ENCODE measurements at regions not wholly inside any gene's neighbourhood (a gene's known extent, or its start where the extent isn't known, plus 50 kb on each side); places are given as distances from the start of the nearest gene placed in this dataset.
"Not testable (repeated sequence)": the region's sequence is repeated elsewhere in the genome, so short reads cannot be mapped to it uniquely, and the experiment has no call there.

GRCh38 chr9:13437866-13438265 lies 158.4 kb upstream of the MPDZ start:
- TF ChIP-seq CTCF (IDR thresholded peaks at IDR 0.05; ENCODE audit: partially characterized antibody, unreplicated experiment) = no peak
- H3K9me3 Mint-ChIP-seq (ENCODE audit: unreplicated experiment) = peaks cover 2% of the 10 kb centered on the region
- no peaks in the 10 kb centered on the region for H3K36me3 Mint-ChIP-seq (ENCODE audit: unreplicated experiment)
- no peak for DNase-seq
- no peak overlapping the region for H3K27ac Mint-ChIP-seq (ENCODE audit: unreplicated experiment)
- no peak overlapping the region for H3K4me3 Mint-ChIP-seq (ENCODE audit: unreplicated experiment)
- H3K27me3 Mint-ChIP-seq (ENCODE audit: unreplicated experiment) = no peaks in the 10 kb centered on the region
- H3K4me1 Mint-ChIP-seq (ENCODE audit: low read depth, unreplicated experiment) = peaks cover 6% of the 10 kb centered on the region

GRCh38 chr9:13436591-13436990 lies 157.1 kb upstream of the MPDZ start:
- H3K27ac Mint-ChIP-seq (ENCODE audit: unreplicated experiment) = no peak overlapping the region
- H3K9me3 Mint-ChIP-seq (ENCODE audit: unreplicated experiment) = peaks cover 2% of the 10 kb centered on the region
- no peak for DNase-seq
- H3K36me3 Mint-ChIP-seq (ENCODE audit: unreplicated experiment) = no peaks in the 10 kb centered on the region
- peaks cover 4% of the 10 kb centered on the region for H3K4me1 Mint-ChIP-seq (ENCODE audit: low read depth, unreplicated experiment)
- no peaks in the 10 kb centered on the region for H3K27me3 Mint-ChIP-seq (ENCODE audit: unreplicated experiment)
- no peak for TF ChIP-seq CTCF (IDR thresholded peaks at IDR 0.05; ENCODE audit: partially characterized antibody, unreplicated experiment)
- no peak overlapping the region for H3K4me3 Mint-ChIP-seq (ENCODE audit: unreplicated experiment)

GRCh38 chr9:13433453-13433852 lies 154.0 kb upstream of the MPDZ start:
- not testable (repeated sequence) for H3K27me3 Mint-ChIP-seq (ENCODE audit: unreplicated experiment); DNase-seq; H3K27ac Mint-ChIP-seq (ENCODE audit: unreplicated experiment); H3K4me3 Mint-ChIP-seq (ENCODE audit: unreplicated experiment); H3K9me3 Mint-ChIP-seq (ENCODE audit: unreplicated experiment); H3K36me3 Mint-ChIP-seq (ENCODE audit: unreplicated experiment)
- peaks cover 18% of the 10 kb centered on the region for H3K4me1 Mint-ChIP-seq (ENCODE audit: low read depth, unreplicated experiment)

- DNase-seq = no peak
- Mint-ChIP-seq H3K27ac (ENCODE audit: unreplicated experiment) (no peak overlapping the region), H3K9me3 (ENCODE audit: unreplicated experiment) (peaks cover 8% of the 10 kb centered on the region), H3K4me3 (ENCODE audit: unreplicated experiment) (no peak overlapping the region), H3K36me3 (ENCODE audit: unreplicated experiment) (no peaks in the 10 kb centered on the region), H3K27me3 (ENCODE audit: unreplicated experiment) (no peaks in the 10 kb centered on the region), H3K4me1 (ENCODE audit: low read depth, unreplicated experiment) (peaks cover 18% of the 10 kb centered on the region)
- TF ChIP-seq CTCF (IDR thresholded peaks at IDR 0.05; ENCODE audit: partially characterized antibody, unreplicated experiment) = no peak
These were observed 153.4 kb upstream of the MPDZ start for GRCh38 chr9:13432904-13433303.

- H3K4me1 Mint-ChIP-seq (ENCODE audit: low read depth, unreplicated experiment) = peaks cover 18% of the 10 kb centered on the region
- no peak for TF ChIP-seq CTCF (IDR thresholded peaks at IDR 0.05; ENCODE audit: partially characterized antibody, unreplicated experiment)
- peaks cover 8% of the 10 kb centered on the region for H3K9me3 Mint-ChIP-seq (ENCODE audit: unreplicated experiment)
- H3K4me3 Mint-ChIP-seq (ENCODE audit: unreplicated experiment) = no peak overlapping the region
- H3K27ac Mint-ChIP-seq (ENCODE audit: unreplicated experiment) = peak overlapping the region; percentile 77
- DNase-seq = no peak
- H3K27me3 Mint-ChIP-seq (ENCODE audit: unreplicated experiment) = no peaks in the 10 kb centered on the region
- H3K36me3 Mint-ChIP-seq (ENCODE audit: unreplicated experiment) = no peaks in the 10 kb centered on the region
These were observed 152.2 kb upstream of the MPDZ start for GRCh38 chr9:13431692-13432091.

- Mint-ChIP-seq H3K4me1 (ENCODE audit: low read depth, unreplicated experiment) (peaks cover 18% of the 10 kb centered on the region), H3K36me3 (ENCODE audit: unreplicated experiment) (no peaks in the 10 kb centered on the region), H3K27ac (ENCODE audit: unreplicated experiment) (peak overlapping the region; percentile 77), H3K9me3 (ENCODE audit: unreplicated experiment) (peaks cover 6% of the 10 kb centered on the region), H3K27me3 (ENCODE audit: unreplicated experiment) (no peaks in the 10 kb centered on the region), H3K4me3 (ENCODE audit: unreplicated experiment) (peak overlapping the region; percentile 26)
- peak; percentile 57 for DNase-seq
- no peak for TF ChIP-seq CTCF (IDR thresholded peaks at IDR 0.05; ENCODE audit: partially characterized antibody, unreplicated experiment)
These were observed 151.7 kb upstream of the MPDZ start for GRCh38 chr9:13431222-13431536.
